Loucy (cell line): ENCODE measurements at regions not wholly inside any gene's neighbourhood (a gene's known extent, or its start where the extent isn't known, plus 50 kb on each side); places are given as distances from the start of the nearest gene placed in this dataset.

ENCODE experiments used
- CTCF ChIP-seq: fragments of 200-600 bp; sonication (generic); conservative IDR thresholded peaks from 2 replicates; pipeline ENCODE4 v1.5.1; 2014; ENCODE audit warnings: mild to moderate bottlenecking, antibody characterized with exemption, low read length
- EZH2phosphoT487 ChIP-seq: fragments of 200-600 bp; IDR thresholded peaks from 2 replicates; pipeline ENCODE4 v1.6.1; 2018; ENCODE audit warnings: antibody characterized with exemption, mild to moderate bottlenecking, moderate library complexity, borderline replicate concordance

GRCh38 chr21:17372200-17372599 lies 140.6 kb upstream of the CXADR start:
- TF ChIP-seq CTCF = no peak
- no peak for TF ChIP-seq EZH2phosphoT487
